ENCODE measurements at regions not wholly inside any gene's neighbourhood (a gene's known extent, or its start where the extent isn't known, plus 50 kb on each side); places are given as distances from the start of the nearest gene placed in this dataset.

- no peaks in the 10 kb centered on the region for H3K9me3 ChIP-seq (ENCODE audit: control insufficient read depth, low read length)
- no peak overlapping the region for H3K27ac ChIP-seq (ENCODE audit: insufficient read depth, low read length, poor library complexity, severe bottlenecking)
- H3K27me3 ChIP-seq (replicated peaks; ENCODE audit: control insufficient read depth, insufficient read depth, low read length, poor library complexity, severe bottlenecking): no peaks in the 10 kb centered on the region
- H3K4me1 ChIP-seq (ENCODE audit: control insufficient read depth, insufficient read depth, low read length, poor library complexity, severe bottlenecking): no peaks in the 10 kb centered on the region
- no peak overlapping the region for H3K4me3 ChIP-seq (ENCODE audit: insufficient read depth, low read depth, low read length, poor library complexity, severe bottlenecking)
- H3K36me3 ChIP-seq (ENCODE audit: control insufficient read depth, insufficient read depth, low read length): no peaks in the 10 kb centered on the region
- no peak for DNase-seq
These were observed 219.8 kb downstream of the TFAP2A start for GRCh38 chr6:10194816-10195672.

GRCh38 chr6:10193321-10193720 lies 221.6 kb downstream of the TFAP2A start:
- Histone ChIP-seq H3K4me3 (ENCODE audit: insufficient read depth, low read depth, low read length, poor library complexity, severe bottlenecking) (no peak overlapping the region), H3K36me3 (ENCODE audit: control insufficient read depth, insufficient read depth, low read length) (no peaks in the 10 kb centered on the region), H3K27ac (ENCODE audit: insufficient read depth, low read length, poor library complexity, severe bottlenecking) (no peak overlapping the region), H3K9me3 (ENCODE audit: control insufficient read depth, low read length) (no peaks in the 10 kb centered on the region), H3K27me3 (replicated peaks; ENCODE audit: control insufficient read depth, insufficient read depth, low read length, poor library complexity, severe bottlenecking) (no peaks in the 10 kb centered on the region), H3K4me1 (ENCODE audit: control insufficient read depth, insufficient read depth, low read length, poor library complexity, severe bottlenecking) (no peaks in the 10 kb centered on the region)
- no peak for DNase-seq

DNA sequence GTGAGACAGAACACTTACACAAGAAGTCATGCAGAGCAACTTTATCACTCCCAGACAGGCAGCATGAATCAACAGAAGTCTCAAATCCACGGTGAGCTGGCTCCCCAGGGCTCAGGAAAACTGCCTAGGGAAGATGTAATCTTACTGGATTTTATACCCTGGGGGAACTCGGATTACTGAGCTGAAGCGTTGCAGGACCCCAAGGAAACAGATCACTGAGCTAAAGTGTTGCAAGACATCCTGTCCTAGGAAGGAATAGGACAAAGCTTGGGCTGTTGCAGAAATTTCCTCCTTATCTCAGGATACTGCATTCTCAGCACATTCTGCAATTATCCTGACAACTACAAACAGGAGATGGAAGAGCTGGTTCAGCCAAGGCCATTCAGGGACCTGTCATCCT lies 224.8 kb downstream of the TFAP2A start:
- no peaks in the 10 kb centered on the region for H3K9me3 ChIP-seq (ENCODE audit: control insufficient read depth, low read length)
- no peak for DNase-seq
- H3K27me3 ChIP-seq (replicated peaks; ENCODE audit: control insufficient read depth, insufficient read depth, low read length, poor library complexity, severe bottlenecking): no peaks in the 10 kb centered on the region
- no peaks in the 10 kb centered on the region for H3K36me3 ChIP-seq (ENCODE audit: control insufficient read depth, insufficient read depth, low read length)
- no peak overlapping the region for H3K4me3 ChIP-seq (ENCODE audit: insufficient read depth, low read depth, low read length, poor library complexity, severe bottlenecking)
- H3K27ac ChIP-seq (ENCODE audit: insufficient read depth, low read length, poor library complexity, severe bottlenecking): no peak overlapping the region
- H3K4me1 ChIP-seq (ENCODE audit: control insufficient read depth, insufficient read depth, low read length, poor library complexity, severe bottlenecking): no peaks in the 10 kb centered on the region

DNA sequence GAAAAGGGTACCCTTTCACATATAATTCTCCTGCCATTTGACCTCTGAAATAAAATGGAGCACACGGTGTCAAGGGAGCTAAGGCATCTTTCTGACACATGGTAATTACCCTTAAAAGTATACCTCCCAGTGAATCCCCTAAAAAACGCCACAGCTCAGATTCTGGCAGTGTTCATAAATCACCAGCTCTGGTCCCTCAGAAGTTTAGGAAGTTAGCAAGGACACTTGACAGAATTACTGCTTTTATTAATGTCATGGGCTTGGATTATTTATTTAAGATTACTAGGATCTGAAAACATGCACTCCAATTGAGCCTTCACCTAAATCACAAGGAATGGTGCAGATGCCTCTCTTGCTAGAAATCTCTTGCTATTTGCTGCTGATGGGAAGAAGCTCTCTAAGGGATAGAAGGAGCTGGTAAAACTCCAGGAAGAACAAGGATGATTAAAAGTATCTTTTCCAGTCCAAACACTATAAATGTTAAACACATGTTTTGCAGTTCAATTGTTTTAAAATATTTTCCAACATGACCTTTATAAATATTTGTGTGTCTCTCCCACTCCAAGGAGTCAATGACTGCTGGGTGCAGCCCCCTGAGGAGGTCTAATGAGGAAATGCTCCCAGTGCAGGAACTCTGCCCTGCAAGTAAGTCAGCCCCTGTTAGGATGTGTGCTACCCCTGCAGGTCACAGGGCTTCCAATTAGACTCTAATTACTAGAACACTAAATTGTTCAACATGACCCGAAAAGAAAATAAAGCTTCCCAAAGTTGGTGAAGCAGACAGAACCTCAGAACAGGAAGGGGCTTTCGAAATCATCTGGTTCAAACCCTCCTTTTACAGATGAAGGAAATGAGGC lies 230.3 kb downstream of the TFAP2A start:
- Histone ChIP-seq H3K9me3 (ENCODE audit: control insufficient read depth, low read length) (no peaks in the 10 kb centered on the region), H3K4me1 (ENCODE audit: control insufficient read depth, insufficient read depth, low read length, poor library complexity, severe bottlenecking) (no peaks in the 10 kb centered on the region), H3K27me3 (replicated peaks; ENCODE audit: control insufficient read depth, insufficient read depth, low read length, poor library complexity, severe bottlenecking) (no peaks in the 10 kb centered on the region), H3K27ac (ENCODE audit: insufficient read depth, low read length, poor library complexity, severe bottlenecking) (no peak overlapping the region), H3K4me3 (ENCODE audit: insufficient read depth, low read depth, low read length, poor library complexity, severe bottlenecking) (no peak overlapping the region), H3K36me3 (ENCODE audit: control insufficient read depth, insufficient read depth, low read length) (no peaks in the 10 kb centered on the region)
- no peak for DNase-seq

DNA sequence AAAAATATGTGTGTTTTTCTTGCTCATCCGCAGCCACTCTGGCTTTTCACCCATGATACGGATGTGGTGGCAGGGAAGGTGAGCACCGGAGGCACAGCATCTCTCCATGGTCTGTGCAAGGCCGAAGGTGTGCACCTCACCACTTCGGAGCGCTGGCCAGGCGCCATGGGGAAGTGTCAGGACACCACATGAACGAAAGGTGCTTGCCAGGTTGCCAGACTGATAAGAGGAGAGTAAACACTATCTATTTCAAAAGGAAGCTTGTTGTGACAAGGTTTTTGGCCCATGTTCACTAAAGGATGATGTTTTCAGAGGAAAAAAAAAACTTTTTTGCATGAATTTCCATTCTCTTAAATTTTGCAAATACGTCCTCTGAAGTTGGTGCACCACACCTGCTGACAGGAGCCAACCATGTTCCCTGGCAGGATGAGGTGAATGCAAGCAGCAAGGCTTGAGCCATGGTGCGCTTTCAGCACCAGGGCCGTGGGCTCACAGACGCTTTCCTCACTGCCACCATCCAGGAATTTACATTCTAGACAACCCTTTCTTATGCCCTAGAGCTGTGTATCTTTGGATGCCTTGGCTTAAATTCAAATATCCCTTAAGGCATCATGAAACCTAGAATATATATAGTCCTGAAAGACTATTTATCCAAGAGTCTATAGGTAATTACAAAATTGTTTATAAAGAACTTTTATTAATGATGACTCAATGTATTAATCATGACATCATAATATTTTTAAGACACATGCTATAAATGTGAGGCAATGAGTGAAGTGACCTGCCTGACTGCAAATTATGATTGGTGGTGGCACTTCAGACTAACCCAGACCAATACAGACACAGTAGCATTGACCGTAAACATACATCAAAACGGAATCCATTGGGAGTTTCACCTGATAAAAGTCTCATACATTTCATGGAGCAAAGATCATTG lies 234.5 kb downstream of the TFAP2A start:
- Histone ChIP-seq H3K36me3 (ENCODE audit: control insufficient read depth, insufficient read depth, low read length) (no peaks in the 10 kb centered on the region), H3K4me3 (ENCODE audit: insufficient read depth, low read depth, low read length, poor library complexity, severe bottlenecking) (no peak overlapping the region), H3K4me1 (ENCODE audit: control insufficient read depth, insufficient read depth, low read length, poor library complexity, severe bottlenecking) (no peaks in the 10 kb centered on the region), H3K27me3 (replicated peaks; ENCODE audit: control insufficient read depth, insufficient read depth, low read length, poor library complexity, severe bottlenecking) (no peaks in the 10 kb centered on the region), H3K27ac (ENCODE audit: insufficient read depth, low read length, poor library complexity, severe bottlenecking) (no peak overlapping the region), H3K9me3 (ENCODE audit: control insufficient read depth, low read length) (no peaks in the 10 kb centered on the region)
- DNase-seq: no peak

DNA sequence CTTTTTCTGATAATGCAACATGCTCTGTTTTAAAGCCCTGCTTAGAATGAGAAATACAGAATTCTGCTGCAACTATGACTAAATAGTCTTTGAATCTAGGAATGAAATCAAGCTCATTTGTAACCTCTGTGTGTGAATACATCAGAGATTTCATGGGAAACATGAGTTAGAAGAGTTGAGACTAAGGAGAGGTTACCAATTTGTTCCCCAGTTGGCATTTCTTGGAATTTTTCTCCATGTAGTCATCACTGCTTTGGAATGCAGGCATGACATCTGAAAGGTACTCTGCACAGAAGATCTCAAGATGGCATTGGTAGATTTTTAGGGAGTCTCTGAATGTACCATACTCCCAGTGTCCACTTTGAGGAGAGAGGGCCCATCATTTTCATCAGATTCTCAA lies 237.2 kb downstream of the TFAP2A start:
- no peaks in the 10 kb centered on the region for H3K27me3 ChIP-seq (replicated peaks; ENCODE audit: control insufficient read depth, insufficient read depth, low read length, poor library complexity, severe bottlenecking)
- DNase-seq: no peak
- H3K27ac ChIP-seq (ENCODE audit: insufficient read depth, low read length, poor library complexity, severe bottlenecking): no peak overlapping the region
- H3K4me3 ChIP-seq (ENCODE audit: insufficient read depth, low read depth, low read length, poor library complexity, severe bottlenecking): no peak overlapping the region
- H3K4me1 ChIP-seq (ENCODE audit: control insufficient read depth, insufficient read depth, low read length, poor library complexity, severe bottlenecking): no peaks in the 10 kb centered on the region
- no peaks in the 10 kb centered on the region for H3K9me3 ChIP-seq (ENCODE audit: control insufficient read depth, low read length)
- no peaks in the 10 kb centered on the region for H3K36me3 ChIP-seq (ENCODE audit: control insufficient read depth, insufficient read depth, low read length)

DNA sequence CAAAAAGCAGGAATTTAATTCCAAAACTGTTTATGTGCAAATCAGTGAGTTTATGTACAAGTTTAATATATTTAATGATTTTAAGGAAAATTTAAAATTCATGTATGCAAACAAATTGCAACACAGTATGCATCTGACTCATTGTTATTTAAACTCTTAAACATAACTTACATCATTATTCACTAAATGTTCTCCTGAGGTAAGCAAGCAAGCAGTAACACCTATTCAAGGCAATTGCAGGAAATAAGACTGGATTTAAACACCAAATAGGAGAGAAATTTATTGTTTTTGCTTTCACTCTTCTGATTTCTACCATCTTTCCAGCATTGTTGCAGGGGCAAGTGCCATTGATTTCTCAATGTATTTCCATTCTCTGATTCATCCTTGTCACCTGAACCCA lies 239.5 kb downstream of the TFAP2A start:
- no peaks in the 10 kb centered on the region for H3K4me1 ChIP-seq (ENCODE audit: control insufficient read depth, insufficient read depth, low read length, poor library complexity, severe bottlenecking)
- no peak overlapping the region for H3K4me3 ChIP-seq (ENCODE audit: insufficient read depth, low read depth, low read length, poor library complexity, severe bottlenecking)
- no peaks in the 10 kb centered on the region for H3K27me3 ChIP-seq (replicated peaks; ENCODE audit: control insufficient read depth, insufficient read depth, low read length, poor library complexity, severe bottlenecking)
- no peak overlapping the region for H3K27ac ChIP-seq (ENCODE audit: insufficient read depth, low read length, poor library complexity, severe bottlenecking)
- no peaks in the 10 kb centered on the region for H3K36me3 ChIP-seq (ENCODE audit: control insufficient read depth, insufficient read depth, low read length)
- no peaks in the 10 kb centered on the region for H3K9me3 ChIP-seq (ENCODE audit: control insufficient read depth, low read length)
- DNase-seq: no peak

GRCh38 chr6:10174761-10175160 lies 240.1 kb downstream of the TFAP2A start:
- no peaks in the 10 kb centered on the region for H3K9me3 ChIP-seq (ENCODE audit: control insufficient read depth, low read length)
- H3K27me3 ChIP-seq (replicated peaks; ENCODE audit: control insufficient read depth, insufficient read depth, low read length, poor library complexity, severe bottlenecking): no peaks in the 10 kb centered on the region
- no peak overlapping the region for H3K4me3 ChIP-seq (ENCODE audit: insufficient read depth, low read depth, low read length, poor library complexity, severe bottlenecking)
- H3K27ac ChIP-seq (ENCODE audit: insufficient read depth, low read length, poor library complexity, severe bottlenecking): no peak overlapping the region
- H3K4me1 ChIP-seq (ENCODE audit: control insufficient read depth, insufficient read depth, low read length, poor library complexity, severe bottlenecking): no peaks in the 10 kb centered on the region
- no peaks in the 10 kb centered on the region for H3K36me3 ChIP-seq (ENCODE audit: control insufficient read depth, insufficient read depth, low read length)
- no peak for DNase-seq

DNA sequence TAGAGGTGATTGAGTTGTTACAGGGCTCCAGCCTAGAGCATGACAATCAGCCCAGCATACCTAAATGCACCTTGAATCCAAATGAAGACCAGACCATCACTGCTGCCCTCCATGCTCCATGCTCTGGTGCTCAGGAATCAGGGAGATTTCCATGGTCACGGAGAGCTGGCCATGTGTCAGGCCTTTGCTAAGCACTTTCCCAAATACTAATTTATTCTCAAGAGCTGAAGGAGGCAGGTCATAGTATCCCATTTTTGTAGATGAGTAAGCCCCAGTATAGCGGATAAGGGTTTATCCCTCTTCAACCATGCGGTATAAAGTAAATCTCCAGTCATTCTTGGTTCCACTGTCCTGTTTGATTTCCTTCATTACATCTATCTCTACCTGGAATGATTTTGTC lies 240.8 kb downstream of the TFAP2A start:
- H3K4me1 ChIP-seq (ENCODE audit: control insufficient read depth, insufficient read depth, low read length, poor library complexity, severe bottlenecking): no peaks in the 10 kb centered on the region
- no peak for DNase-seq
- no peaks in the 10 kb centered on the region for H3K27me3 ChIP-seq (replicated peaks; ENCODE audit: control insufficient read depth, insufficient read depth, low read length, poor library complexity, severe bottlenecking)
- H3K4me3 ChIP-seq (ENCODE audit: insufficient read depth, low read depth, low read length, poor library complexity, severe bottlenecking): no peak overlapping the region
- H3K27ac ChIP-seq (ENCODE audit: insufficient read depth, low read length, poor library complexity, severe bottlenecking): no peak overlapping the region
- no peaks in the 10 kb centered on the region for H3K36me3 ChIP-seq (ENCODE audit: control insufficient read depth, insufficient read depth, low read length)
- no peaks in the 10 kb centered on the region for H3K9me3 ChIP-seq (ENCODE audit: control insufficient read depth, low read length)
